GM10248 (cell line): ENCODE measurements at regions not wholly inside any gene's neighbourhood (a gene's known extent, or its start where the extent isn't known, plus 50 kb on each side); places are given as distances from the start of the nearest gene placed in this dataset.

Experiments
- CTCF ChIA-PET: fragments of 300-600 bp; sonication (Branson Sonifier 250); formaldehyde crosslinking; extraction: SDS; loops from one replicate; lab custom pipeline; 2021; ENCODE audit warnings: antibody characterized with exemption; lab: Yijun Ruan, JAX
- POLR2A ChIA-PET: fragments of 350-650 bp; sonication (Branson Sonifier 250); formaldehyde crosslinking; extraction: SDS; loops from one replicate; lab custom pipeline; 2020; ENCODE audit warnings: antibody characterized with exemption; lab: Yijun Ruan, JAX
- DNase-seq: peaks from one replicate; pipeline ENCODE4 v3.0.0; 2012; ENCODE audit errors: extremely low spot score
- TF ChIP-seq, protein P1 (sequence below): IDR thresholded peaks from 2 replicates; pipeline ENCODE4 v1.5.1; 2012; ENCODE audit warnings: mild to moderate bottlenecking, low read depth; ENCODE audit errors: extremely low read depth, missing control alignments, control extremely low read depth

DNA sequence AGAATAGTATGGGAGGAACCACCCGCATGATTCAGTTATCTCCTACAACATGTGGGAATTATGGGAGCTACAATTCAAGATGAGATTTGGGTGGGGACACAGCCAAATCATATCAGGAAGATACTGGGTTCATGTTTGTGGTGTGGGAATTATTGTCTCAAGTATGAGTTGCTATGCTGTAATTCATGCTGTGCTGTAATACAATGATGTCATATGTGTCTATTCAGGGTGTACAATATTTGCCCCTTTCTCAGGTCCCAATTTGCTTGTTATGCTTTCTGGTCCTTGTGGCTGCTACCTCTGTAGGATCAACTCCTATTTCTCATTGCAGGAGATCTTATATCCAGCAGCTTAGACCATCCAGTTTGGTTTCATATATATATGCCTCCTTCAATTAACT lies 52.2 kb upstream of the ARHGAP20 start:
- TF ChIP-seq, protein P1, sequence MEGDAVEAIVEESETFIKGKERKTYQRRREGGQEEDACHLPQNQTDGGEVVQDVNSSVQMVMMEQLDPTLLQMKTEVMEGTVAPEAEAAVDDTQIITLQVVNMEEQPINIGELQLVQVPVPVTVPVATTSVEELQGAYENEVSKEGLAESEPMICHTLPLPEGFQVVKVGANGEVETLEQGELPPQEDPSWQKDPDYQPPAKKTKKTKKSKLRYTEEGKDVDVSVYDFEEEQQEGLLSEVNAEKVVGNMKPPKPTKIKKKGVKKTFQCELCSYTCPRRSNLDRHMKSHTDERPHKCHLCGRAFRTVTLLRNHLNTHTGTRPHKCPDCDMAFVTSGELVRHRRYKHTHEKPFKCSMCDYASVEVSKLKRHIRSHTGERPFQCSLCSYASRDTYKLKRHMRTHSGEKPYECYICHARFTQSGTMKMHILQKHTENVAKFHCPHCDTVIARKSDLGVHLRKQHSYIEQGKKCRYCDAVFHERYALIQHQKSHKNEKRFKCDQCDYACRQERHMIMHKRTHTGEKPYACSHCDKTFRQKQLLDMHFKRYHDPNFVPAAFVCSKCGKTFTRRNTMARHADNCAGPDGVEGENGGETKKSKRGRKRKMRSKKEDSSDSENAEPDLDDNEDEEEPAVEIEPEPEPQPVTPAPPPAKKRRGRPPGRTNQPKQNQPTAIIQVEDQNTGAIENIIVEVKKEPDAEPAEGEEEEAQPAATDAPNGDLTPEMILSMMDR: no peak
- DNase-seq: no peak
- ChIA-PET CTCF (interaction anchor here (1.0 to 1.3 kb wide), 3 partner anchors 11 to 43 kb away, joined by 3 read pairs; no protein-coding TSS in a partner anchor), POLR2A (no interaction called here)

DNA sequence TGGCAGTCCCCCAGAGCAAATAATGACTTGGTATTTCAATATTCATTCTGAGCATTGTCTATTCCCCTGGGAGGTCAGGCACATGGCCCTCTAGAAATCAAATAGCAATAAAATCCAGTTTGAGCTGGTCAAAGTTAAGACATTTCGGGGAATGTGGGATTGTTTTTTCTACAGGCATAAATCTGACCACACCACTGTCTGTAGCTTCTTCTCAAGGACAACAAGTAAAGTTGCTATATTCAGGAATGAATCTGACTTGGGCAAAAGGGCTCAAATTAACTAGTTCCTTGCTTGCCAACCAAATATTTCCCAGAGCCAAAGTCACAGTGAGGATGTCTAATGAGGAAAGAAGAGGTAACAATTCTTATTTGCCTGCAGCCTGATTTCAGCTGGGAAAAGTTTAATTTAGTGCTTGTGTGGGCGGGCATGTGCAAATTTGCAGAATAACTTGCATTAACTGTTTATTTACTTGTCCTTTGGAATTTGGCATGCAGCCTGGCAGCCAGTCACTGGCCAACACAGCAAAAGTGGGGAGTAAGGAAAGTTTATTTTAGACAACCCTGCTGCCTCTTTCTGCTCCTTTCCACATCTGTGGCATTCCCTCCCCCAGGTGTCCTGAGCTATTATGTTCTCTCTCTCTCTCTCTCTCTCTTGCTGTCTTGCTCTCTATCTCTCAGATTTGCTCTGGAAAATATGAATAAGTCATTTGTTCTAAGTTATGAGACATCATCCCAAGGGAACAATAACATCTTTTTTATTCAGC lies 51.2 kb upstream of the ARHGAP20 start:
- ChIA-PET CTCF (no interaction called here), POLR2A (no interaction called here)
- DNase-seq: no peak

DNA sequence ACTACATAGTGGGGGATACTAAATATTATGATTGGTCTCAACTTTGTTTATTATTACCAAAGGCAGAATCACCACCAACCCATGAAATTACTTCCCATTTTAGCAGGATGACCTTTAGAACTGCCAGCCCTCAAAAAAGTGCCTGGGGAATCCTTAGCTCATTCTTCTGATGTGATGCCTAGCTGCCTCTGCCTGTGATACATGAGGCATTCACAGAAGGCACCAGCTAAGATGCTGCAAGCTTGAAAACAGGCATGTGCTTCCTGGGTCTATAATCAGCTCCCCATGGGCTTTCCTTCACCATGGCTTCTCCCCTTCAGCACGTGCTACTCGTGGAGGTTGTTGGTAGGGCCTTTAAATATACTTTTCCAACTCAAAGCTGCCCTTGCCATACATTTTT lies 50.4 kb upstream of the ARHGAP20 start:
- TF ChIP-seq, protein P1: no peak
- DNase-seq: no peak
- ChIA-PET POLR2A (no interaction called here), CTCF (interaction anchor here (0.9 kb wide), 1 partner anchor 17 kb away, joined by 3 read pairs; no protein-coding TSS in a partner anchor)

More for the DNA sequence above, 51.2 kb upstream of the ARHGAP20 start:
- TF ChIP-seq, protein P1: no peak
